ENCODE measurements at regions not wholly inside any gene's neighbourhood (a gene's known extent, or its start where the extent isn't known, plus 50 kb on each side); places are given as distances from the start of the nearest gene placed in this dataset.

- TF ChIP-seq CTCF (IDR thresholded peaks at IDR 0.05) (no peak), POLR2A (IDR thresholded peaks at IDR 0.05) (no peak), POLR2AphosphoS5 (IDR thresholded peaks at IDR 0.05) (no peak), EP300 (IDR thresholded peaks at IDR 0.05) (no peak)
Measured at GRCh38 chr16:66044089-66044488, 322.4 kb upstream of the CDH5 start.
